ENCODE measurements at regions not wholly inside any gene's neighbourhood (a gene's known extent, or its start where the extent isn't known, plus 50 kb on each side); places are given as distances from the start of the nearest gene placed in this dataset.

DNA sequence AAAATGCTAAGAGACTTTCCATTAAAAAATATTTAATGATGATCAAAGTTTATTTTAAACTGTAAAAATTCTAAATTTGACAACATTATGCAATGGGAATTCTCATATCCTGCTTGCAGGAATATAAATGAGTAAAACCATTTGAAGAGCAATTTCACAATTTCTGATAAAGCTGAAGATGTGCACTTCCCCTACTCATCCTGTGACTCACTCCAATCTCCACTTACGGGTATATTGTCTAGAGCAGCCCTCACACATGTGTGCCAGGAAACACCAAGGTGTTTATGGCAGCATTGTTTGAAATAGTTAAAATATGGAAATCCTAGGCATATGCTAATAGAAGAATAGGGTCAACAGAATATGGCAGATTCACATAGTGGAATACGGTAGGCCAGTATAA is 158.4 kb downstream of the PDHA2 start:
- DNase-seq = no peak

DNA sequence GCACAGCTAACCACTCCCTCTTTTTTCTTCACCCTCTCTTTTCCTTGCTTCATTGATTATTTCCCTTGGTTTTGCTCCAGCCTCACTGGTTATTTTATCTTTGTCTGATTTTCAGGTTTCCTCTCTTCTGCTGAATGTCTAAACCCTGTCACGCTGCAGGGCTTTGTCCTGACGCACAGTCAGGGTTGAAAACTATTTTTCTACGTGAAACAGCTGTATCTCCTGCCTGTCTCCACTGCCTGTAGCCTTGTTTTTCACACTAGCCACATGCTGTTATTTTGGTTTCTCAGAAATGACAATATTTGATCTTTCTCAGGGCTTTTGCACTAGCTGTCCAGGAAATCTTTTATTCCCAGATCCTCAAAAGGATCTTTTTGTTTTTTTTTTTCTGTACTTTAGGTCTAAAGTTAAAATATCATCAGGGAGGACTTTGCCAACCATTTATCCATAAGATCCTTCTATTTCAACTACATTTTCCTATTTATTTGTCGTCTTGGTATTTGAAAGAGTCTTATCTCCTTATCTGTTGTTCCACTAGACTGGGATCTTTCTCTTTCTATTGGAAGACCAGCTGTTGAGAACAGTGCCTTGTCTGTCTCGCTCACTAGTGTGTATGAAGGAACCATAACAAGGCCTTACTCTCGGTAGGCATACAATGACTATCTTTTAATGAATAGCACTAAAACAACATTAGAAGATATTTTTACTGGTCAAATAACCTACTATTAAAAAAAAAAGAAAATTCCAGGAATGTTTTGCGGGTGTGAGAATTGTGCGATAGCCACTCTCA is 164.3 kb downstream of the PDHA2 start:
- DNase-seq = no peak

DNA sequence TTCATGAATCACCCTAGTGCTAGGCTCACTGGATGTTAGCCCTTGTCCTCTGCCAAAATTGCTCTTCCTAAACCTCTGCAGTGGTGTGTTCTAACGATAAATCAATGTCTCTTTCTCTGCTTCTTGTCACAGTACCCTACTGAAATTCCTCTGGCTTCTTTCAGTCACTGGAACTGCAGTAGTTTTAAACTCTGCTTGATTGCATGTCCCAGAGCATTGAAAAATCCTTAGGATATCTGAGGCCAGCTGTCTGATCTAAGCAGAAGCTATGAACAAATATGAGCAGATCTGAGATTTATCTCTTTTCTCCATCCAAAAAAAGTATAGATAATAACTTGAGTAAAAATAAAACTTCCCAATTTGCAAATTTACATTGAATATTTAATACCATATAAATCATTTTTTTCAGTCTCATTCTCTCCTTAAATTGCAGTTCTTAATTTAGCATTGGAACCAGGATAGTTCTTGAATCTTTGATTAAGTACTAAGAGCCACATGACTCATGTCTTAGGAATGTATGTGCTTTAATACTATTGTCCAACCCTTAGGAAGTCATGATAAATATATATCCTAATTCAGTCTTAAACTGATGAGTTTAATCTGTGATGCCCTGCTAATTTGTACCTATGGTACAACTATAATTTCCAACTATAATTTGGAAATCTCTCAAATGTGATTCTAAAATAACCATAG is 169.7 kb downstream of the PDHA2 start:
- DNase-seq = no peak

DNA sequence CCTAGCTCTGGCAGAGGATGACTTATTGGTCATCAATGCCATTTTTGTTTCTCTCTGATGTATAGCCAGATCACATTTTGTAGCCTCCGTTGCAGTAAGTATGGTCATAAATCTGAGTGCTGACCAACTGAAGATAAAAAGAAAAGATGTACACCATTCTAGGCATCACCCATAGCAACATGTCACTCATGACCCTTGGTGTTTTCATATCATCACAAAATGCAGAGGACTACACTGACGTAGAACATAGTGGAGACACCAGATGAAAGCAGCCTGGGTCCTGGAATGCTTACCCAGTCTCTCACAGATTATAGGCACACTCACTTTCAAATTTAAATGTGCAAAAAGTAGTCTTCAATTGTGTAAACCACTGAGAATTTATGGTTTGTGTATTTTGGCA is 172.8 kb downstream of the PDHA2 start:
- DNase-seq = no peak

GRCh38 chr4:96016634-96017299 is 176.9 kb downstream of the PDHA2 start:
- DNase-seq = no peak

- DNase-seq = no peak
Observed at GRCh38 chr4:96025011-96025410, 185.1 kb downstream of the PDHA2 start.

DNA sequence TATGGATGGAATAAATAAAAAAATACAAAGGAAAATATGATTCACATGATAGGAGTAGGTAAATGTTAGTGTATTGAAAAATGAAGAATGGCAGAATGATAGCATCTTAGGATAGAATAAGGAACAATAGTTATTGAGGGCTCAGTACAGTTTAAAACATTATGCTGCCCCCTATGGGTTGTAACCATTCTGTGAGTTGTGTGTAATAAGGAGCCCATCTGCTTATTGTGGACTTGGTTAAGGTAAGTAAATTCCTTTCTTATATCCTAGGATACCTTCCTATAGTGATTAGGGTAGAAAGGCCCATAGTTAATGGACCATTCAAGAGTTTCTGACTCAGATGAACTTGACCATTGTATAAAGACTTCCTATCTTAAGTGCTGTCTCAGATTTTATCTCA is 195.8 kb downstream of the PDHA2 start:
- no peak for DNase-seq

GRCh38 chr4:96036781-96037180 is 196.9 kb downstream of the PDHA2 start:
- DNase-seq = no peak

DNA sequence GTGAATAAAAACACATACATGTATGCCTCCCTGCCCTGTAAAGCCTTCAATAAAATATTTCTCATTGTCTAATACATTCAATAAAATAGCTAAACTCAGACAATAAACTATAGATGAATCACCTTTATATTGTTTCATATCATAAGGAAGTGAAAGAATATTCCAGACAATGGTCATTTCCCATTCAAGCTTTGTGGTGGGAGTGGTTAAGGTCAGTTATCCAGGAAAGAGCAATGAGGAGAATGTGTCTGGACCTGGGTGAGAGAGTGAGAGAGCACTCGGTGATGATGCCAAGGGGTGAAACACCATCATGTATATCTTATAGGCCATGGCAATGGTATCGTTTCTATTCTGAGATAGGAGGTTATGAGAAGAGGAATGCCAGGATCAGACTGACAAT is 197.8 kb downstream of the PDHA2 start:
- DNase-seq = no peak

DNA sequence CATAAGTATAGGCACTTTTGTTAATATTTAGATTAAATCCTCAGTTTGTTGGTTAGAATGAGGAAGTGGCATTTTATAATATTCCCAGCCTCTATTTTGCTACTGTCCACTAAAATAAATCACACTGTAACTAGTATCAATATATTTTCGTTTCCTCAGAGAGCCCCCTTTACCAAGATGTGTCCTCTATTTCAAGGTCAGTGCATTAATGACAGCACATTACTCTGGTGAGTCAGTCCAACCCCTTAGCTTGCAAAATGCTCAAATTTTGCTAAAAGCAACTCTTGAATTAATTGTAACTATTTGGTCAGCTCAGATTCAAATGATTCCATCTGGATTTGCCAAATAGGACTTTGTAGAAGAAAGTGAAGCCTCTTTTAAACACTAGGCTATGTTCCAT is 199.3 kb downstream of the PDHA2 start:
- no peak for DNase-seq

GRCh38 chr4:96039803-96040436 is 200.0 kb downstream of the PDHA2 start:
- no peak for DNase-seq

DNA sequence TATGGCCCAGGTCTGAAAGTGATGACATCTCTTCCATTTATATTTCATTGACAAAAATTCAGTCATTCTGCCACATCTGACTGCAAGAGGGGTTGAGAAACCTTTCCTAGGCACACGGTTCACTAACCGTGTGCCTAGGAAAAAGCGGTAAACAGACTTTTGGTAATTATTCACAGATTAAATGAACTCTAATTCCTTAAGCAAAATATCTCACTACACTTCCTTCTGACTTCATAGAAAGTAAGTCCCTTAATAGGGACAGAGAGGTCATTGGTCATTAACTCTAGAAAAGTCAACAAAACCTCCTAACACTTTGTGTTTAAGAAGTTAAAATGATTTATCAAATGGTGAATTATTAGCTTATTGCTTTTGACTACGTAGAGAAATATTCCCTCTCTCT is 205.1 kb downstream of the PDHA2 start:
- no peak for DNase-seq

GRCh38 chr4:96052827-96053226 is 212.9 kb downstream of the PDHA2 start:
- no peak for DNase-seq

DNA sequence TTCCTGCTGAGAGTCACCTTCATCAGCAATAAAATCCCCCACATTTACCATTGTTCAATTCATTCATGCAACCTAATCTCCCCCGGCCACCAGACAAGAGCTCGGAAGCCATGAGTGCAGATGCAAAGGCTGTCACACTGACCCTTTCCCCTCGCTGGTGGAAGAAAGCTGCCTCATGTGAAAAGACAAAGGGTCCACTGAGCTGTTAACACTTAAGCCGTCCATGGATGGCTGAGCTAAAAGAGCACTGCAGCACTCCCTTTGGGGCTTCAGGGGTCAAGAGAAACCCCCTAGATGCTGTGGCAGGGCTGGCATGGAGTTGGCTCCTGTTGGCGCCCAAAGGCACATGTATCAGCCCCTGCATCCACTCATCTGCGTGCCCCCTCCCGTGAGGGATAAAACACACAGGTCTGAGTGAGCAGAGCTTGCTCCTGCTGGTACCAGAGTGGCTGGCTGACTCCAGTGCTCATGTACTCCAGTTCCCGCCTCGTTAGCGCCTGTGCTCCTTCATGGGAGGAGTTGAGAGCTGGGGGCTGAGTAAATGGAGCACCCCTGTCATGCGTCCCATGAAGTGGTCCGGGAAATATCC is 216.5 kb downstream of the PDHA2 start:
- no peak for DNase-seq

DNA sequence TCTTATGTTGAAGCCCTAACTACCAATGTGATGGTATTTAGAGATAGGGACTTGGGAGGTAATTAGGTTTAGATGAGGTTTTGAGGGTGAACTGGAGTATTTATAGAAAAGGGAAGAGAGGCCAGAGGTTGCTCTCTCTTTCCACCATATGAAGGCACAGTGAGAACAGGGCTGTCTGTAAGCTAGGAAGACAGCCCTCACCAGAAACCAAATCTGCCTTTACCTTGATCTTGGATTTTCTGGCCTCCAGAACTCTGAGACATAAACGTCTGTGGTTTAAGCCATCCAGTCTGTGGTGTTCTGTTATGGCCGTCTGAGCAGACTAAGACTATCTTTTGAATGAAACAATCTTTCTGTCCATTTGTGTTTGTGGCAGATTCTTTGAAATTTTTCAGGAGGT is 223.7 kb downstream of the PDHA2 start:
- DNase-seq = no peak

DNA sequence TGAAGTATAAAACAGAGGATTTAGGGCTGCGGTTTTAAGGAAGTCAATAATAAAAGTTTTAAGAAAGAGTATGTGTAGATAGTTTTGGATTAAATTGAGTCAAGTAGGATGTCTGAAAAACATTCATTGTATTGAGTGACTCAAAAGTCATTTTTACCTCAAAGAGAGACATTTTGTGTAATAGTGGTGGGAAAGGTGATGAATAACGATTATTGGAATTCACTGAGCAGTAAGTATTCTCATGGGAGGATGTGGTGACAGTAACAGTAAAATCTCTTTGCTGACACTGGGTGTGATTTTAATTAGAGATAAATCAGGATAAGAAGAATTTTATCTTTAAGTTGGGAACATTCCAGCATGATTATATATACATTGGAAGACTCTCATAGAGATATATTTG is 233.6 kb downstream of the PDHA2 start:
- DNase-seq = no peak

GRCh38 chr4:96092151-96092705 is 252.3 kb downstream of the PDHA2 start:
- no peak for DNase-seq

DNA sequence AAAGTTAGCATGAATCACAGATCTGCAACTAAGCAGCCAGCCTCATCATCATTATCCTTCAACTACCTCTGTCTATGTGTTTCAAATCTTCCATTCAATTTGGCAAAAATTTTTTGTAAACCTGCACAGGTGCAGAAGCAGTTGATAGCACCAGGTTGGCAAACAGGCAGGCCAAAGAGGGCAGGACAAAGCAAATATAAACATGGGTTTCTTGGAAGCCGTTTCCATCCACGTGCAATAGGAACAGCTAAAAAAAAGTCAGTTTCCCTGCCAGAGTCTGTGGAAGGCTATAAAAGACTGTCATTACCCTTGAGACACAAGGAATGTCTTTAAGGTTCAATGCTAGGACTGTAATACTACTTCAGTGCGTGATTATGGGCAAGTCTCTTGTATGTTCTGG is 253.2 kb downstream of the PDHA2 start:
- no peak for DNase-seq

- DNase-seq = no peak
Observed at GRCh38 chr4:96093563-96093962, 253.7 kb downstream of the PDHA2 start.

- no peak for DNase-seq
Observed at GRCh38 chr4:96094183-96094582, 254.3 kb downstream of the PDHA2 start.

GRCh38 chr4:96097040-96097607 is 257.2 kb downstream of the PDHA2 start:
- no peak for DNase-seq

DNA sequence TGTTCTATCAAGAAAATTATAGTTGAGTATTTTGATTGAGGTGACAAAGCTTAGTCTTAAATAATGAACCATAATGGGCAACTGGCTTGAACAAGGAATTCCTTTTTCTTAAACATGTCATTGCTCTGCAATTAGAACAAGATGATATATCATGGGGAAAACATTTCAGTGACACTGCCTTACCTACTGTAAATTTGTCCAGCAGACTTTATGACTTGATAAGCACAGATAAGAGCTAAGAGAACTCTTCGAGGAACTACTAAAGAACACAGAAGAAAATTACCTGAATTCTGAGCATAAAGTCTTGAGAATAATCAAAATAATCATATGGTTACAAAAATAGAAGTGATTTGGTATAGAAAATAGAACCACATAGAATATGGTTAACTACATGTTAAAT is 257.8 kb downstream of the PDHA2 start:
- DNase-seq = no peak

- DNase-seq = no peak
Observed at GRCh38 chr4:96099031-96099430, 259.1 kb downstream of the PDHA2 start.

Data from NCI-H1694 treated with DMSO at 0.1 percent for 48 hours (cell line).